ENCODE measurements at regions not wholly inside any gene's neighbourhood (a gene's known extent, or its start where the extent isn't known, plus 50 kb on each side); places are given as distances from the start of the nearest gene placed in this dataset.
"Not testable (repeated sequence)": the region's sequence is repeated elsewhere in the genome, so short reads cannot be mapped to it uniquely, and the experiment has no call there.

DNA sequence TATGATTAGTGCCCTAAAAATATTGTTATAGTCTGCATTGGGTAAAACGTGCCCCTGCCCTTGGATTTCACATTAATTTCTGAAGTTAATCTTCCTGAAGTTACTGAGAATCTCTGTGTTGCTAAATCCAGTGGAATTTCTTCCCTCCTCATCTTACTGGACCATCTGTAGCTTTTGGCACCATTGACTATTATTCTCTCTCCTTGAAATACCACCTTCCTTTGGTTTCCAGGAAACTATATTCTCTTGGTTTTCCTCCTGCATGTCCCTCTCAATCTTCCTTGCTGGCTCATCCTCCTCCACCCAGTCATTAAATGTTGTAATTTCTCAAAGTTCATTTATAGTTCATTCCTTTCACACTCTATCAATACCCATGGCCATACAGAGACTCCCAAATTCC lies 110.6 kb upstream of the SLC35G4 start:
- TF ChIP-seq POLR2A (IDR thresholded peaks at IDR 0.05; ENCODE audit: low read length): no peak
- no peak for TF ChIP-seq GATA1 (IDR thresholded peaks at IDR 0.05; ENCODE audit: low read depth, low read length)
- DNase-seq: no peak

DNA sequence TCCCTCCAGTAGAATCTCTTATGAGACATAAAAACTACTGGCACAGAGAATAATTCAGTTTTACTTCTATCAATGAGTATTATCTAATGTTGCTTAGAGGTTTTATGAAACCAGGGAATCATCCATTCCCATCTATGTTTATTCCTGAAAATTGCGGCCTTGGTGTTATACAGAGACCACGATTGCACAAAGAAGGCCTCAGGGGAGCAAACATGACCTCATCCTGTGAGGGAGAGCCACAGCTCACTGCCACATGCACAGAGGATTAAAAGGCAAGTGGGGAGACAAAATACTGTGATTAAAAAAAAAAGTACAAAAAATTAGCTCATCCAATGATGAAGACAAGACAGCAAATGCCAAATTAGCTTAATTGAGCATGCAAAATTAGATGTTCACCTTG lies 111.8 kb upstream of the SLC35G4 start:
- TF ChIP-seq GATA1 (IDR thresholded peaks at IDR 0.05; ENCODE audit: low read depth, low read length): no peak
- no peak for TF ChIP-seq POLR2A (IDR thresholded peaks at IDR 0.05; ENCODE audit: low read length)
- no peak for DNase-seq

DNA sequence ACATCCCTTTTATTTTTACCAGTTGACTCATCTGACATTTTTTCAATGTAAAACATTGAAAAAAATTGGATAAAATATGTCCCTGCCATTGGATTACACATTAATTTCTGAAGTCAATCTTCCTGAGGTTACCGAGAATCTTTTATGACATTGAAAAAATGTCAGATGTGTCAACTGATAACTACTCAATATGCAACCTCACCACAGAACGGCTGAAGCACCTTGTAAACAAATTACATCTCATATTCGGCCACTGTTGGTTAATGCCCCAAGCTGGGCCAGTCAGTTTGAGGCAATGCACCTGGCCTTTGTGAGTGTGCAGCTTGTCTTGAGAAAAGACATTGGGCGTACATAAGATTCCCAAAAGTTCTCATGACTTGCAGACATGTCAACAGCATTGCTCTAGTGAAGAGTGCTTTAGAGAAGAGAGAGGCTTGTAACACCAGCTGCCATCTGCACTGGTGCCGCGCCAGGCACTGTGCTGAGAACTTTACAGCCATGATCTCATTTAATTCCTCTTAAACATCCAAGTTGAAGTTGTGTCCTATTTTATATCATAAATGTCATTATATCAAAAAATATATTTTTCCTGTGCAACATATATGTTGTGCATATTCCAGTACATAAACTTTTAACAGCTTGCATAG lies 112.7 kb upstream of the SLC35G4 start:
- no peak for TF ChIP-seq GATA1 (IDR thresholded peaks at IDR 0.05; ENCODE audit: low read depth, low read length)
- TF ChIP-seq POLR2A (IDR thresholded peaks at IDR 0.05; ENCODE audit: low read length): no peak
- DNase-seq: no peak

DNA sequence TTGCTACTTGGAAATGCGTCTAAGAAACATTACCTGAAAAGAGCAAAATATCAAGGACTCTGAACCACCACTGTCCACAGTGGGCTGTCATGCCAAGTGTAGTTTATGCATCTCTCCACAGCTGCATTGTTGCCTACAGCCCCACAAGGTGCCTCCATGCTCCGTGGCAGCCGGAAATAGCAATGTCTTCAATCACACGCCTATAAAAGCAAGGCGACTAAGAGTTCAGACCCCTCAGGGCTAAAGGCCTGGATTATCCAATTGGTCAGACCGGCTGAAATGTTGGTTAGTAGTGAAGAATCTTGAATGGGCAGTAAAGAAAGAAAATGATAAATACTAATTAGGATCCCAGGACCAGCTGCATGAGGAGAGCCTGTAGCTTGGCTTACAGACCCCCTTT lies 114.0 kb upstream of the SLC35G4 start:
- TF ChIP-seq GATA1 (IDR thresholded peaks at IDR 0.05; ENCODE audit: low read depth, low read length) (no peak), POLR2A (IDR thresholded peaks at IDR 0.05; ENCODE audit: low read length) (no peak)
- DNase-seq: no peak

DNA sequence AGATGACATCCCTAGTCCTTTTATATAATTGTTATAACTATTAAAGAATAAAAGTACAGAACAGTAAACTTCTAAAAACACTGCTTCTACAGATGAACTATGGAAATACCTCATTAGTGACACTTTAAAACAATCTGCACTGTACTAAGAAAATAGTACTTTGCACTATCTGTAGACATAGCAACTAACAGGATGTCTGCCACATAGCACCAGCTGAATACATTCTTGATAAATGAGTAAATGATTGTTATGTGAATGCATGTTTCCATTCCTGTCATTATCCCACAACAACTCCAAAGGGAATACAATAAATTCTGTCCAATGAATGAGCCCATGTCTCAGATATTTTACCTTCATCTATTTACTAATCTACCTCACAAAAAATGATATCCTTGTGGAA lies 115.3 kb upstream of the SLC35G4 start:
- TF ChIP-seq POLR2A (IDR thresholded peaks at IDR 0.05; ENCODE audit: low read length) (no peak), GATA1 (IDR thresholded peaks at IDR 0.05; ENCODE audit: low read depth, low read length) (no peak)
- DNase-seq: no peak

DNA sequence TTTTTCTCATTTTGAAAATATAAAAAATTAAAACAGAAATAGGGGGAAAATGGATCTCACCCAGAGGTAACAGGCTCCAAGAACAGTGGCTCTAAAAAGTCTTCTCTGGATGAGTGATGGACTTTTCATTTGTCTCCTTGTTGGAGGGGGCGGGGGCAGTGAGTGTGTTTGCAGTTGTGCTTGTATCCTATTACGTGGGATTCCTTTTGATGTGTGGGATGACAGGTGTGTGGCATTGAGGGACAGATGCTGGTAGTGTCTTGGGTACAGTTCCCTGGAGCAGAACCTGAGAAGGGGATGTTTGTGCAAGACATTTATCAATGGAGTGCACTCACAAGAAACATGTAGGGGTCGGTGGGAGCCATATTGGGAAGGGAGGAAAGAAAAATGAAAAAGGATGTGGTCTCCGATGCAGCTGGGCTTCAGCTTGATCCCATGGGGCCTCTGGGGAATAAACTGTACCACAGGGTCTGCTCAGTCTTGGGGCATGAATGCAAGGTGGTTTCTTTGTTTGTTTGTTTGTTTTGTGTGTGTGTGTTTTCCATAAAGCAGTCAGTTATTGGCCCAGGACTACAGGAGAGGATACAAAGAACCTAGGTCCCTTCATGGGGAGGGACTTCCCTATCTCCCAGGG lies 120.0 kb upstream of the SLC35G4 start:
- no peak for DNase-seq
- TF ChIP-seq GATA1 (IDR thresholded peaks at IDR 0.05; ENCODE audit: low read depth, low read length) (no peak), POLR2A (IDR thresholded peaks at IDR 0.05; ENCODE audit: low read length) (no peak)

DNA sequence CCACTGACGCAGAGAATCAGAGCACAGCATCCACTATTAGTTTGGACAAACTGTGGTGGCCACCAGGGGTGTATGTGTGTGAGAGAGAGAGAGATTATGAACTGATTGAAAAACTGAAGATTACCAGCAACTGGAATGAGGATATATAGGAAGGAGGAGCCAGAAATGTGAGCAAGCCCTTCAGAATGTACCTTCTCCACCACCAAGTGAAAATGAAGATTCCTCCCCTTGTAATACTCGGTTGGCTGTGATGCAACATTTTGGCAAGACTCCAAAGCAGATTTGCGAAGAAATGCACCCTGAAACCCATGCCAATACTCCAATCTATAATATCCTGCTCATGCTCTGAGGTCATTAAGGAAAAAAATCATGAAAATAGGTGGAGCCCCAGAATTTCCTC lies 121.2 kb upstream of the SLC35G4 start:
- DNase-seq: no peak
- TF ChIP-seq POLR2A (IDR thresholded peaks at IDR 0.05; ENCODE audit: low read length) (no peak), GATA1 (IDR thresholded peaks at IDR 0.05; ENCODE audit: low read depth, low read length) (no peak)

DNA sequence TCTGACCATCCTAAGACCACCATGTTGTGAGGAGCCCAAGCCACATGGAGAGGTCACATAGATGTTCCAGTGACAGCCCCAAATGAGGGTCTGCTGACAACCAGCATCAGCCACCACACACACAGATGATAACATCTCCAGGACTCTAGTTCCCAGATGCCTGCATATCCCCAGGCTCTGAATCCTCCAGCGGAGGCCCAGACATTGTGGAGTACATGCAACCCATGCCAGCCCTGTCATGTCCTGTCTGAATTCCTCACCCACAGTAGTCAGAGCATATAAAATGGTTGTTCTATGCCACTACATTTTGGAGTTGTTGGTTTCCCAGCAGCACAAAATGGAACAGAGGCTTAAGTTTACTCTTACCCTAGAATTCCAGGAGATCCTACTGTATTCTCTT lies 122.0 kb upstream of the SLC35G4 start:
- TF ChIP-seq GATA1 (IDR thresholded peaks at IDR 0.05; ENCODE audit: low read depth, low read length) (no peak), POLR2A (IDR thresholded peaks at IDR 0.05; ENCODE audit: low read length) (no peak)
- DNase-seq: no peak

DNA sequence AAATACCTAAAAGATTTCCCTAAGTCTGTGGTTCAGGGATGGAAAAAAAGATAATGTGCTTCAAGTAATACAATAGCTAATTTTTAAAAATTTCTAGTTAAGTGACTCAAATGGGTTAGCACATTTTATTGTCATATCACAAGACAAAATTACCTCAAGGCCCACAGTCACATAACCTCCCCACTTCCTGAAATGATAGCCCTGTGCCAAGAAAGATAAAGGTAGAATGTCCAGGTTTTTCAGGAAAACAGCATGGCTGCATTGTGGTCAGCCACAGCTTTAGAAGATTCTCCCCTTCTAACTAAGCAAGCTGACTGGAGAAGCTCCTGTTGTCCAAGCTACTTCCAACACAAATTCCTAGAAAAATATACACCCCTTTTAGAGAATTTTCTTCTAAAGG lies 127.1 kb upstream of the SLC35G4 start:
- DNase-seq: no peak
- TF ChIP-seq GATA1 (IDR thresholded peaks at IDR 0.05; ENCODE audit: low read depth, low read length) (no peak), POLR2A (IDR thresholded peaks at IDR 0.05; ENCODE audit: low read length) (no peak)

DNA sequence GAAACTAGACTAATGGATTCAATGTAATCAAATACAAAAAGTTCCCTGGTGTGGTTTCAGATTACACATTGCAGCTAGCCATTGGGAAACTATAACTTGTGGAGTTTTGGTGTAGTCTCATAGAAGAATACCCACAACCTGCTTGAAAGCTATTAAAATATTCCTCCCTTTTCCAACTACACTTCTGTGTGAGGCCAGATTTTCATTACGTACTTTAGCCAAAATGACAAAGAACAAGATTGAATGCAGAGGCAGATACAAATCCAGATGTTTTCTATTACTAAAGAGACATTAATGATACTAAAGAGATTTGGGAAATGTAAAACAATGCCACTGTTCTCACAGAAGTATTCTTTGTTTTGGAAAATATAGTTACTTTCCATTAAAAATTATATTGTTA lies 128.7 kb upstream of the SLC35G4 start:
- no peak for DNase-seq
- TF ChIP-seq GATA1 (IDR thresholded peaks at IDR 0.05; ENCODE audit: low read depth, low read length): no peak
- no peak for TF ChIP-seq POLR2A (IDR thresholded peaks at IDR 0.05; ENCODE audit: low read length)

DNA sequence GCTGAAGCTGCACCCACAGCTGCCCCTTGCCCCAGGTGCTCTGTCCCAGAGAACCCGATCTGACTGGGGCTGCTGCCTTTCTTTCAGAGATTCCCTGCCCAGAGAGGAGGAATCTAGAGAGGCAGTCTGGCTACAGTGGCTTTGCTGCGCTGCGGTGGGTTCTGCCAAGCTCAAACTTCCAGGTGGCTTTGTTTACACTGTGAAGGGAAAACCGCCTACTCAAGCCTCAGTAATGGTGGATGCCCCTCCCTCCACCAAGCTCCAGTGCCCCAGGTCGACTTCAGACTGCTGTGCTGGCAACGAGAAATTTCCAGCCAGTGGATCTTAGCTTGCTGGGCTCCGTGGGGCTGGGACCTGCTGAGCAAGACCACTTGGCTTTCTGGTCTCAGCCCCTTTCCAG lies 130.4 kb upstream of the SLC35G4 start:
- not testable (repeated sequence) for DNase-seq

DNA sequence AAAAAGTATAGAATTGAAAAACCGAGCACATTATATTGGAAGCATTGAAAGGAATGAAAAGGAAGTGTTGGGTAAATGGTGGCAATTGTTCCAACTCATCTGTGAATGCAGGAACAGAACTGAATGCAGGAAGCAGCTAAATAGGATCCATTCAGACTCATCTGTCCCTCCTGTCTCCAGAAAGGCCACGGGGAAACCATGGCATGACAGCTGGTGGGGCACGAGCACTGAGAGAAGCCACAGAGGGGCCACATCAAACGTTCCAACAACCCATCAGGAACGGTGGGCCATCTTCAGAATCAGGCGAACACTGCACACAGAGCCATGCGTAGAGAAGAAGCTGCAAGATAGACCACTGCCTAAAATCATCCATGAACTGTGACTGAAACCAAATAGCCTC lies 138.5 kb upstream of the SLC35G4 start:
- DNase-seq: no peak
- no peak for TF ChIP-seq POLR2A (IDR thresholded peaks at IDR 0.05; ENCODE audit: low read length)
- TF ChIP-seq GATA1 (IDR thresholded peaks at IDR 0.05; ENCODE audit: low read depth, low read length): no peak

DNA sequence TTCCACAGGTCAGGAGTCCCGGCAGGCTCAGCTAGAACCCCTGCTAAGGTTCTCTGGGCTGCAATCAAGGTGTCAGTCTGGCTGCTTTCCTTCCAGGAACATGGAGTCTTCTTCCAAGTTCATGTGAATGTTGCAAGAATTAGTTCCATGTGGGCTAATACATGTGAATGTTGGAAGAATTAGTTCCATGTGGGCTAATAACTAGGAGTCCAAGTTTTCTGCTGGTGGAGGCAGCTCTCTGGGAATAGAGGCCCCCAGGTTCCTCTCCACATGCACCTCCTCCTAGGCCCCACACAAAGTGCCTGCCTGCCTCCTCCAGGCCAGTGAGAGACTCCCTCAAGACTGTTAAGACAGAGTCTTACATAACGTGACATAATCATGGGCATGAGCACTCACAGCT lies 140.8 kb upstream of the SLC35G4 start:
- DNase-seq: no peak
- TF ChIP-seq POLR2A (IDR thresholded peaks at IDR 0.05; ENCODE audit: low read length): no peak
- no peak for TF ChIP-seq GATA1 (IDR thresholded peaks at IDR 0.05; ENCODE audit: low read depth, low read length)

DNA sequence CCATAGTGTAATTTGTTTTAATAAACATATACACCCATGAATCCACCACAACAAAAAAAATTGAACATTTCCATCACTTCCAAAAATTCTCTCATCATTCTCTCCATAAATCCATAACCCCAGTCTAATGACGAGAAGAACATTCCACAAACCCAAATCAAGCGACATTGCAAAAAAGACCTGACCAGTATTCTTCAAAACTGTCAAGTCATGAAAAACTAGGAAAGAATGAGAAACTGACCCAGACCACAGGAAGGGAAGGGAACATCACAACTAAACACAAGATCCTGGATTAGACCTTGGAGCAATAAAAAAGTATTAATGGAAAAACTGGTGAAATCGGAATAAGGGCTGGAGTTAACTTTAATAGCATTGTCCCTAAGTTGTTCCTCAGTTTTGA lies 141.3 kb upstream of the SLC35G4 start:
- TF ChIP-seq POLR2A (IDR thresholded peaks at IDR 0.05; ENCODE audit: low read length) (no peak), GATA1 (IDR thresholded peaks at IDR 0.05; ENCODE audit: low read depth, low read length) (no peak)
- DNase-seq: no peak

DNA sequence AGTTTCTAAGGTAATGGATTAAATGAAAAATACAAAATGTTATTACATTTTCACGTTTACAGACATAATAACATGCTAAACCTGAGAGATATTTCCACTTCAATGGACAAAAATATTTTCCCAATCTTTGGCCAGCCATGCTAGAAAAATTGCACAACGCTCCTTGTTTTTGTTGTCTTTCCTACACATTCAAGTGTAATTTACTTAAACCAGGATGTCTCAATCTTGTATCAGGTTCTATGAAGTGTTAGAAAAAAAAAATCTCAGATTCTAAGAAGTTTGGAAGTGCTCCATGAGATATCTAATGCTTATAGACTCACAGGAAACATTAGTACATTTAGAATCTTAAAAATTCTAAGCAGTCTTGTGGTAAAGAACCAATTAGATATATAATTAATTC lies 141.8 kb upstream of the SLC35G4 start:
- TF ChIP-seq GATA1 (IDR thresholded peaks at IDR 0.05; ENCODE audit: low read depth, low read length) (no peak), POLR2A (IDR thresholded peaks at IDR 0.05; ENCODE audit: low read length) (no peak)
- DNase-seq: no peak
